HG03095 (cell line): ENCODE measurements at regions not wholly inside any gene's neighbourhood (a gene's known extent, or its start where the extent isn't known, plus 50 kb on each side); places are given as distances from the start of the nearest gene placed in this dataset.

Experiments
- ATAC-seq: cut with Tn5 transposase; IDR thresholded peaks from one replicate; pipeline ENCODE4 v1.9.1; 2021; ENCODE audit warnings: moderate library complexity; ENCODE audit not compliant: unreplicated experiment

- no peak for ATAC-seq
Measured at GRCh38 chr7:96638669-96639068, 71.0 kb downstream of the SEM1 start.

GRCh38 chr7:96637522-96637921 lies 72.1 kb downstream of the SEM1 start:
- no peak for ATAC-seq

- ATAC-seq = no peak
Measured at GRCh38 chr7:96636979-96637378, 72.7 kb downstream of the SEM1 start.

- no peak for ATAC-seq
Measured at GRCh38 chr7:96636342-96636860, 73.2 kb downstream of the SEM1 start.

GRCh38 chr7:96629884-96630283 lies 79.8 kb downstream of the SEM1 start:
- no peak for ATAC-seq

- ATAC-seq = no peak
Measured at GRCh38 chr7:96624954-96625353, 84.7 kb downstream of the SEM1 start.

- no peak for ATAC-seq
Measured at GRCh38 chr7:96621932-96622331, 87.7 kb downstream of the SEM1 start.

- no peak for ATAC-seq
Measured at GRCh38 chr7:96614154-96614867, 95.3 kb downstream of the SEM1 start.

GRCh38 chr7:96612034-96612433 lies 97.6 kb downstream of the SEM1 start:
- ATAC-seq = no peak

GRCh38 chr7:96605045-96605716 lies 104.5 kb downstream of the SEM1 start:
- ATAC-seq = no peak

- no peak for ATAC-seq
Measured at GRCh38 chr7:96599288-96599936, 110.2 kb downstream of the SEM1 start.

GRCh38 chr7:96598421-96598820 lies 111.2 kb downstream of the SEM1 start:
- no peak for ATAC-seq

- no peak for ATAC-seq
Measured at GRCh38 chr7:96596120-96596826, 113.4 kb downstream of the SEM1 start.

- ATAC-seq = no peak
Measured at GRCh38 chr7:96591900-96592676, 117.6 kb downstream of the SEM1 start.

GRCh38 chr7:96591159-96591899 lies 118.3 kb downstream of the SEM1 start:
- ATAC-seq = no peak

GRCh38 chr7:96589038-96589437 lies 120.6 kb downstream of the SEM1 start:
- ATAC-seq = no peak

GRCh38 chr7:96579119-96579518 lies 130.5 kb downstream of the SEM1 start:
- ATAC-seq = no peak

GRCh38 chr7:96578606-96579005 lies 131.0 kb downstream of the SEM1 start:
- ATAC-seq = no peak

GRCh38 chr7:96563409-96563808 lies 146.2 kb downstream of the SEM1 start:
- ATAC-seq = no peak

GRCh38 chr7:96562966-96563365 lies 146.7 kb downstream of the SEM1 start:
- ATAC-seq = no peak
